Peyer's patch (tissue), 4 donors: ENCODE measurements at regions not wholly inside any gene's neighbourhood (a gene's known extent, or its start where the extent isn't known, plus 50 kb on each side); places are given as distances from the start of the nearest gene placed in this dataset.

Experiments used
- DNase-seq, 3 donors: peaks; one replicate each; pipeline ENCODE4 v3.0.0-alpha.2; 2017 to 2019
- H3K27ac ChIP-seq, 4 donors: fragments of 200-600 bp; sonication (generic); one replicate each; pipeline ENCODE4 v1.5.1; 2016 to 2019
- H3K27me3 ChIP-seq, 2 donors: fragments of 200-600 bp; sonication (generic); one replicate each; pipeline ENCODE4 v1.5.1; 2019
- H3K36me3 ChIP-seq, 3 donors: fragments of 200-600 bp; sonication (generic); one replicate each; pipeline ENCODE4 v1.5.1; 2016 to 2019
- H3K4me1 ChIP-seq, 4 donors: fragments of 200-600 bp; sonication (generic); one replicate each; pipeline ENCODE4 v1.5.1; 2016 to 2019
- H3K4me3 ChIP-seq, 4 donors: fragments of 200-600 bp; sonication (generic); 1 replicate in 3 of 4; 2 replicates in 1 of 4; pipeline ENCODE4 v1.5.1; 2016 to 2019; ENCODE audit warnings: mild to moderate bottlenecking in 1 of 4
- H3K9me3 ChIP-seq, 4 donors: fragments of 200-600 bp; sonication (generic); one replicate each; pipeline ENCODE4 v1.5.1; 2016 to 2019; ENCODE audit warnings: mild to moderate bottlenecking in 1 of 4
- POLR2A ChIP-seq, 2 donors: fragments of 450-650 bp; IDR thresholded peaks; one replicate each; pipeline ENCODE4 v1.5.1; 2017; ENCODE audit warnings: antibody characterized with exemption in 2 of 2, mild to moderate bottlenecking in 2 of 2, moderate library complexity in 2 of 2
- TF ChIP-seq, protein P1 (sequence below), 6 experiments: fragments of 450-650 bp in 4 of 6; fragments of 200-600 bp in 2 of 6; sonication (generic) in 1 of 6; IDR thresholded peaks; one replicate each; pipeline ENCODE4 v1.5.1; 2017 to 2019; ENCODE audit warnings: antibody characterized with exemption in 6 of 6, mild to moderate bottlenecking in 3 of 6, moderate library complexity in 1 of 6

GRCh38 chr3:182470187-182470586, 323.1 kb upstream of the ATP11B start:
- Histone ChIP-seq H3K4me3 (no peak overlapping the region), H3K9me3 (no peaks in the 10 kb centered on the region), H3K4me1 (no peaks in the 10 kb centered on the region), H3K36me3 (no peaks in the 10 kb centered on the region), H3K27me3 (no peaks in the 10 kb centered on the region), H3K27ac (no peak overlapping the region)
- no peak for DNase-seq
- TF ChIP-seq, protein P1, sequence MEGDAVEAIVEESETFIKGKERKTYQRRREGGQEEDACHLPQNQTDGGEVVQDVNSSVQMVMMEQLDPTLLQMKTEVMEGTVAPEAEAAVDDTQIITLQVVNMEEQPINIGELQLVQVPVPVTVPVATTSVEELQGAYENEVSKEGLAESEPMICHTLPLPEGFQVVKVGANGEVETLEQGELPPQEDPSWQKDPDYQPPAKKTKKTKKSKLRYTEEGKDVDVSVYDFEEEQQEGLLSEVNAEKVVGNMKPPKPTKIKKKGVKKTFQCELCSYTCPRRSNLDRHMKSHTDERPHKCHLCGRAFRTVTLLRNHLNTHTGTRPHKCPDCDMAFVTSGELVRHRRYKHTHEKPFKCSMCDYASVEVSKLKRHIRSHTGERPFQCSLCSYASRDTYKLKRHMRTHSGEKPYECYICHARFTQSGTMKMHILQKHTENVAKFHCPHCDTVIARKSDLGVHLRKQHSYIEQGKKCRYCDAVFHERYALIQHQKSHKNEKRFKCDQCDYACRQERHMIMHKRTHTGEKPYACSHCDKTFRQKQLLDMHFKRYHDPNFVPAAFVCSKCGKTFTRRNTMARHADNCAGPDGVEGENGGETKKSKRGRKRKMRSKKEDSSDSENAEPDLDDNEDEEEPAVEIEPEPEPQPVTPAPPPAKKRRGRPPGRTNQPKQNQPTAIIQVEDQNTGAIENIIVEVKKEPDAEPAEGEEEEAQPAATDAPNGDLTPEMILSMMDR (IDR thresholded peaks at IDR 0.05), result no peak
- TF ChIP-seq POLR2A (IDR thresholded peaks at IDR 0.05), result no peak

DNA sequence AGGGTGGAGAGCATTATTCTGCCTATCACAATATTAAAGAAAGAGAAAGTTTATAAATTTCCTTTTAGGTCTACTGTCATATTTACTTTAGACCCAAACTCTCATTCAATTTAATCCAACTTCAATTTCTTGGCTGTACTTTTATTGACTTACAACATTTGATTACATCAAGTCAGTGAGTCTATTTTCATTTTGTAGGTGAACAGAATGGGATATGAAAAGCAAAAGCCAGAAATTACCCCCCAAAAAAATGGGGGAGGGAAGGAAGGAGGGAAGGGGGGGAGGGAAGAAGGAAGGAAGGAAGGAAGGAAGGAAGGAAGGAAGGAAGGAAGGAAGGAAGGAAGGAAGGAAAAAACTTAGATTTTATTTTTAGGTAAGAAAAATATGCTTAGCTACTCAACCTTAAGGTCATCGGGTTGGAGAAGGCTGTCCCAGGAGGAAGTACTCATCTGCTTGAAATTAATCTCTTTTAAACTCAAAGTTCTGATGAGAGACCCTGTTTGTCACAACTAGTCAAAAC, 320.1 kb upstream of the ATP11B start:
- TF ChIP-seq POLR2A (IDR thresholded peaks at IDR 0.05), result no peak
- TF ChIP-seq, protein P1 (IDR thresholded peaks at IDR 0.05), result no peak
- H3K9me3 ChIP-seq, result no peaks in the 10 kb centered on the region
- H3K36me3 ChIP-seq, result no peaks in the 10 kb centered on the region
- H3K27me3 ChIP-seq, result no peaks in the 10 kb centered on the region
- H3K27ac ChIP-seq, result no peak overlapping the region
- H3K4me3 ChIP-seq, result no peak overlapping the region
- DNase-seq, result no peak
- H3K4me1 ChIP-seq, result no peaks in the 10 kb centered on the region

GRCh38 chr3:182478369-182478768, 314.9 kb upstream of the ATP11B start:
- TF ChIP-seq, protein P1 (IDR thresholded peaks at IDR 0.05), result no peak
- no peak for TF ChIP-seq POLR2A (IDR thresholded peaks at IDR 0.05)
- Histone ChIP-seq H3K27ac (no peak overlapping the region), H3K4me3 (no peak overlapping the region), H3K9me3 (no peaks in the 10 kb centered on the region), H3K27me3 (no peaks in the 10 kb centered on the region), H3K36me3 (no peaks in the 10 kb centered on the region), H3K4me1 (no peaks in the 10 kb centered on the region)
- DNase-seq, result no peak

DNA sequence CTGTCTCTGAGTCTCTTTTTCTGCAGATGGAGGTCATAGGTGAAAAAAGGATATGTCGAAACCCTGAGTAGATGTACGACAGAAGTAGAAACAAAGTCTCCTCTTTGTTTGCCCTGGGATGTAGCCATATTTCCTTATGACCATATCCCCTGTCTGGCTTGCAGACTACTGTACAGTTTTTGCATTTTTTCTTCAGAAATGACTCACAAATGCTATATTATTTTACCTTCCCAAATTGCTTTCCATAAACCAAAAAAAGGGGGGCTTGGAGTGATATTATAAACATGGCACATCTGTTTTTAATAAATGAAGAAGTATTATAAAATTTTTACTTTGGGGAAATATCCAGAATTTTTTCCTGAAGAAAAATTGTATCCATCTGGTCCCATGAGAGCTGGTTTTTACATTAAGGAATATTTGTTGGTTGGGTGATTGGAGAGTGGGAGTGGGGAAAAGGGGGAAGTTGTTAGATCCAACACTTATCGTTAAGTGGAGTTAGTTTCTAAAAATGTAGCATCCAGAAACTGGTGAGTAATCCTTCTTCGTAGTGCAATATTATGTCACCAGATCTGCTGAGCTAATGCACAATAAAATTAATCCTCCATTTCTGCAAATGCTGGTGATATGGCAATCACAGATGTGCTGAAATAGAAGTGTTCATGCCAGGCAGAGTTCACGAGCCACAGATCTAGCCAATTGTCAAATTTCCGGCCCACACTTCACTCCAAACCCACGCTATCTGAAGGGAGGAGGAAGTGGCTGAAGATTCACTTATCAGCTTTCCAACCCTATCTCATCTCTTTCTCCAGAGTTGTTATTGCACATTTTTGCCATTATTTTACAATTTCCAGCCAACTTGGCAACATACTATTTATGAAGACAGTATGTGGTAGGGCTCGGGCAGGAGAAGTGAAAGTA, 313.6 kb upstream of the ATP11B start:
- Histone ChIP-seq H3K4me1 (no peaks in the 10 kb centered on the region), H3K27ac (no peak overlapping the region), H3K4me3 (no peak overlapping the region), H3K27me3 (no peaks in the 10 kb centered on the region), H3K36me3 (no peaks in the 10 kb centered on the region), H3K9me3 (no peaks in the 10 kb centered on the region)
- DNase-seq, result no peak
- TF ChIP-seq, protein P1 (IDR thresholded peaks at IDR 0.05), result no peak
- no peak for TF ChIP-seq POLR2A (IDR thresholded peaks at IDR 0.05)

DNA sequence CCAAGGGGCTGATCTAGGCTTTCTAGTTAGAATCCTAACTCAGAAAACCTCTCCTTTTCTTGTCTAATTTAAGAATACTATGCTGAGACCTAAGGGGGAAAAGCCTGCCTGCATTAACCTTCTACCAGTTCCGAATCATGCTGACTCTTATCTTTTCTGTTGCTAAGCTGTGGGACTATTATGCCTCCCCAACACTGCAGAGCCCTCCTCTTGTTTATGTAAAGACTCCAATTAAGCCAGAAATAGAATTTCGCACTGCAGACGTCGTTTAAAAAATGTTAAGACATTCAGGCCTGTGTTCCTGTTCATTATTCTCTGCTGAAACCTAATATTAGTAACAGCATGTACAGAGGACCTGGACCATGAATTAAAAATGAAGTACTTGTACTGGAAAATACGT, 310.6 kb upstream of the ATP11B start:
- Histone ChIP-seq H3K4me3 (no peak overlapping the region), H3K4me1 (no peaks in the 10 kb centered on the region), H3K27me3 (no peaks in the 10 kb centered on the region), H3K27ac (no peak overlapping the region), H3K9me3 (no peaks in the 10 kb centered on the region), H3K36me3 (no peaks in the 10 kb centered on the region)
- no peak for DNase-seq
- TF ChIP-seq POLR2A (IDR thresholded peaks at IDR 0.05), result no peak
- TF ChIP-seq, protein P1 (IDR thresholded peaks at IDR 0.05), result no peak
